Suppressor macrophage (primary cell): ENCODE measurements at regions not wholly inside any gene's neighbourhood (a gene's known extent, or its start where the extent isn't known, plus 50 kb on each side); places are given as distances from the start of the nearest gene placed in this dataset.
"Not testable (repeated sequence)": the region's sequence is repeated elsewhere in the genome, so short reads cannot be mapped to it uniquely, and the experiment has no call there.

ENCODE experiments used
- DNase-seq, 4 experiments: peaks; one replicate each; pipeline ENCODE4 v3.0.0-alpha.2; 2020 to 2022

- no peak for DNase-seq
These were observed 135.5 kb upstream of the CDKN3 start for GRCh38 chr14:54261283-54261682.

- not testable (repeated sequence) for DNase-seq
These were observed 130.2 kb upstream of the CDKN3 start for GRCh38 chr14:54266616-54267015.

GRCh38 chr14:54267172-54267571 is 129.6 kb upstream of the CDKN3 start:
- peak in 2 of 4 experiments; percentile 2 to 3 for DNase-seq

- DNase-seq: no peak
These were observed 120.6 kb upstream of the CDKN3 start for GRCh38 chr14:54275997-54276725.

- DNase-seq: no peak
These were observed 118.7 kb upstream of the CDKN3 start for GRCh38 chr14:54278087-54278486.

GRCh38 chr14:54278665-54279295 is 118.0 kb upstream of the CDKN3 start:
- no peak for DNase-seq

GRCh38 chr14:54282849-54283248 is 114.0 kb upstream of the CDKN3 start:
- no peak for DNase-seq

- DNase-seq: no peak
These were observed 111.8 kb upstream of the CDKN3 start for GRCh38 chr14:54285030-54285429.

GRCh38 chr14:54291491-54292191 is 105.2 kb upstream of the CDKN3 start:
- DNase-seq: no peak

GRCh38 chr14:54294802-54295201 is 102.0 kb upstream of the CDKN3 start:
- no peak for DNase-seq

GRCh38 chr14:54299410-54300363 is 97.1 kb upstream of the CDKN3 start:
- no peak for DNase-seq

- DNase-seq: no peak
These were observed 95.9 kb upstream of the CDKN3 start for GRCh38 chr14:54300881-54301280.

- DNase-seq: peak; percentile 41 to 69 (median 62)
These were observed 95.4 kb upstream of the CDKN3 start for GRCh38 chr14:54301359-54301758.

- DNase-seq: no peak
These were observed 90.0 kb upstream of the CDKN3 start for GRCh38 chr14:54306806-54307205.

- peak in 3 of 4 experiments; percentile 5 to 25 (median 7) for DNase-seq
These were observed 87.2 kb upstream of the CDKN3 start for GRCh38 chr14:54309615-54310014.

- DNase-seq: no peak
These were observed 86.5 kb upstream of the CDKN3 start for GRCh38 chr14:54310151-54310850.

- DNase-seq: no peak
These were observed 86.0 kb upstream of the CDKN3 start for GRCh38 chr14:54310851-54311228.

GRCh38 chr14:54312166-54312801 is 84.5 kb upstream of the CDKN3 start:
- peak in 3 of 4 experiments; percentile 21 to 27 (median 24) for DNase-seq

GRCh38 chr14:54314365-54315104 is 82.3 kb upstream of the CDKN3 start:
- no peak for DNase-seq

GRCh38 chr14:54316652-54317051 is 80.2 kb upstream of the CDKN3 start:
- DNase-seq: no peak

- no peak for DNase-seq
These were observed 79.4 kb upstream of the CDKN3 start for GRCh38 chr14:54317391-54317790.
